ENCODE measurements at regions not wholly inside any gene's neighbourhood (a gene's known extent, or its start where the extent isn't known, plus 50 kb on each side); places are given as distances from the start of the nearest gene placed in this dataset.

DNA sequence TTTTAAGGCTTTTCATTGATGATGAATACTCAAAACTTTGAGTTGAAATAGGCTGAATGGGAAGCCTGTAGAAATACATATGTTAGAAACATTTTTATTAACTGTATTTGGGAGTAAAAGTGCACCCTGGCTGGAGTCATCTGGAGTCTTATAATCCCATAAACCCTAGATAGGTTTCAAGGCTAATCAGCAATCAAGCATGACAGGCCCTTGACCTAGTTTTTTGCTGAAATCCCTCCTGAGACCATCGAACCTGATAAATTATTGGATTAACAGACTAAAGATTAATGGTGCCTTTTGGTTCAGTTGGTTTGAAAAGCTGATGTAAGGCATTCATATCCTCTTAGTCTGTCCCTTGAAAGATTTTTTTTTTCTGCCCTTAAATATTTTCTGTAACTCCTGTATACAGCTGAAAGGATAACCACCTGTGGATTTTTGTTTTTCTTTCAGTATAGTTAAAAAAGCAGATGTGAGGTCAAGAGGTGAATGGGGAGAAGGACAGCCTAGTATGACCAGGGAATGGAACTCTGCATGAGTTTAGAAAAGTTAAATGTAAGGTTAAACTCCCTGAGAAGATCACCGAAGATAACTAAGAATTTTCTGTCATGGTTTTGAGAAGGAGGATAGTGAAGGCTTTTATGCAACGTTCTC is 69.4 kb upstream of the STXBP5L start:
- DNase-seq: no peak

DNA sequence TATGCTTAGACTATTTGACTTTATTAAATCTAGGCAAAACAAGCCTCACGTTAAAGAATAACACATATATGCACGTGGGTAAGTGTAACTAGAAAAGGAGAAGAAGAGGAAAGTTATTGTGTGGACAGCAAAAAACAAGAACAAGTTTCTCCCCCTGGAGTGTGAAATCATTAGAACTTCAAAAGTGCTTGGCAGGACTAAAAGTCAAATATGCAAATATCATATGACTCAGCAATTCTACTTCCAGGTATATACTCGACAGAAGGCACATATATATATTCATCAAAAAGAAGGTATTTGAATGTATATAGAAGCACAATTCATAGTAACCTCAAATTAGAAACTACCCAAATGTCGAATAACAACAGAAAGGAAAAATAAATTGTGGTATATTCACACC is 68.9 kb upstream of the STXBP5L start:
- no peak for DNase-seq

DNA sequence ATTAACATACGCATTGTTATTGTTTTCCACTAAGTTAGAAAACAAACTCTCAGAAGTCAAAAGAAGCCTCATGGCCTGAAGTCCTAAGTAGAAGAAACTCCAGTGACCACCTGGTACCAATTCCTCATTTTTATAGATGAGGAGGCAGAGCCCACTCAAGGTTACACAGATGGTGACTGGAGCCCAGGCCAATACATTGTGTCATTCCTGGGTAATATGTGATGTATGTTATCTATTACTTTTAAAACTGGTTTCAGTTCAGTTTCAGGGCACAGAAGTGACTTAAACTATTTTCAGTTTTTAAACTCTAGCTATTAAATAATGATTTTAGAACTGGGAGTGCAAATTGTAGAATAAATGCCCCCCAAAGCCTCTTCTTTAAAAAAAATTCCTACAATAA is 66.7 kb upstream of the STXBP5L start:
- DNase-seq: no peak

DNA sequence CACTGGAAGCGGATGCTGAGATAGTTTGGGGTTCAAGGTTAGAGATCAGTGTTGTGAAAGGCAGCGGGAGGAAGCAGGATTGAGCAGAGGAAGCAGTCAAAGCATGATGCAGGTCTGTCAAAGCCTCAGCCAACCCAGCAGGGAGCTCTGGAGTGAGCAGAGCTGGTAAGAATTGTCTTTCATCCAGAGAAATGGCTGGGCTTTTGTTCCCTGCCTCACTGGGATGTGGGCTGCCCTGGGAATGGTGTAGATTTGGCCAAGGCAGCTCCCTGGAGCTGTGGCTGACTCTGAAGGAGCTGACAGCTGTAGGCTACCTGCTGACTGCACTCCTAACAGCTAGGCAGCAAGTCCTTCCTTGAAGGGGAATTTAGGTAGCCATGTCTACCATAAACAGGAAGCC is 61.9 kb upstream of the STXBP5L start:
- no peak for DNase-seq

DNA sequence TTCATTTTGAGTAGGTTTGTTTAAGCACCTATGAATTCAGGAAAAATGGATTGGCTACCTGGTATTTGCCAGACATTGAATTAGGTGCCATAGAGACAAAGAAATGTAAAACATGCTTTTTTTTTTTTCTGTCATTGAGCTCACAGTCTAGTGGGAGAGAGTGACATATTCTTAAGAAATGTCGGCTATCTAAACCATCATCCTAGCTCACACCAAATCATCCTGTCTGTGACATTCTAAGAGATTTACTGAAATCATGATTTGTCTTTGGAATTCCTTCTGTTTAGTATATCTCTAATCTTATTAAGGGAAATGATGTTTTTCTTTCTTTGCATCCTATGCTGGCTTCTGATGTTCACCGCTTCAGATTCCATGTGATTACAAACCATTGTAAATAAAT is 59.5 kb upstream of the STXBP5L start:
- no peak for DNase-seq

DNA sequence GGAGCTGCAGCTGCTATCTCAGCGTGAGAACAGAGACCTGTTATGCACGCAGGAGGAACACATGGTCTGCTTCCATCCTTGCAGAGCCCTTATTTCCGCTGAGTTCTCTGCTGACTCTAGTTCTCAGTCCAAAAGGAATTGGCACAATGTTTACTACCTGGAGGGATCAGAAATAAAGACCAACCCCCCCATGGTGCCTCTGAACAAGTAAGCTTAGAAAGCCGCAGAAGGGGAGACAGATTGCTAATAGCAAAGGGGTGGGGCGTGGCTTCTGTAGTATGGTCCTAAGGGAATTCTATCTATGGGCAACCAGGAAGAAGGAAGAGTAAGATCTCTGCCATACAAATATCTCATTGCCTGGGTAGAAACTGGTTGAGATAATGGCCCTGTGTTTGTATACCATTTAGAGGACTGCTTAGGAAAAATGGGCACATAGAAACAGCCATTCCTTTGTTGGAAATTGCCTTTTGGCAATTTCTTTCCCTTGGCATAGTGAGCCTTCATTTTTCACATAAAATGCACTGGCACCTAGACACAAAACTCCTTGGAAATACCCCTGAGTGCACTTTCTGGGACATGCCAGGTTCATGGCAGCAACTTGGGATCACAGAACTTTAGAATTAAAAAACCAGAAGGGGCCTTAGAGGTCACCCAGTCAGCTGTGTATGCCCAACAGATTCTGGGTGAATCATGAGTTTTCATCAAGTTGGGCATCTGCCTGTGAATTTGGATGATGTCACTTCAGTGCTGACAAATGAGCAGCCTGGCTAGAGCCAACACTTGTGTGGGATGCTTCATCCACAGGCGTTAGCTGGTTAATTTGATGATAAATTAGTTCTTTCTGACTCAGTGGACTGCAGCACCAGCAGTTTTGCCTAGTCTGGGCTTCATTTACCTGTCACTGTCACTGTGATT is 57.4 kb upstream of the STXBP5L start:
- peak; percentile 63 to 78 for DNase-seq

DNA sequence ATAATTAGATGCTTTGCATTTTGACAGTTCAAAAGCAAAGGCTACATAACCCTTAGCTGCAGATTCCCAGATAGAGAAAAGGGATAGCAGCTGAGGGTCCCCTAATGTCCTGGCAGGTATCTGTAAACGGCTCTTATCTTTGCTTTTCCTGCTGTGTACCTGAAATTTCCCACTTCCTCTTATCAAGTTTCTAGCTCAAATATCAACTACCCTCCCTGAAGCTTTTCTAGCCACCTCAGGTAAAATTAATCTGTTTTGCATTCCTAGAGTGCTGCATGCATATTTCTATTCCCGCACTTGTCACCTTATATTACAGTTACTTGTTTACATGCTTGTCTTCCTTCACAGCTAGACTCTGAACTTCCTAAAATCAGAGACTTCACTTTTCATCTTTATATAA is 55.6 kb upstream of the STXBP5L start:
- no peak for DNase-seq

DNA sequence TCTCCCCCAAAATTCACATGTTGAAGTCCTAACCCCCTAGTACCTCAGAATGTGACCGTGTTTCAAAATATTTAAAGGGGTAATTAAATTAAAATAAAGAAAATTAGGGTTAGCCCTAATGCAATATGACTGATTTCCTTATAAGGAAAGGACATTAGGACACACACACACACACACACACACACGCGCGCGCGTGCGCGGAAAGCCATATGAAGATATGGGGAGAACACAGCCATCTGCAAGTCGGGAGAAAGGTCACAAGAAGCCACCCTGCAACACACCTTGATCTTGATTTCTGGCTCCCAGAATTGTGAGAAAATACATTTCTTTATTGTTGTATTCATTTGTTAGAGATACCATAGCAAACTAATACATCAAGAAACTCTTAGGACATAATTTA is 54.6 kb upstream of the STXBP5L start:
- DNase-seq: no peak

DNA sequence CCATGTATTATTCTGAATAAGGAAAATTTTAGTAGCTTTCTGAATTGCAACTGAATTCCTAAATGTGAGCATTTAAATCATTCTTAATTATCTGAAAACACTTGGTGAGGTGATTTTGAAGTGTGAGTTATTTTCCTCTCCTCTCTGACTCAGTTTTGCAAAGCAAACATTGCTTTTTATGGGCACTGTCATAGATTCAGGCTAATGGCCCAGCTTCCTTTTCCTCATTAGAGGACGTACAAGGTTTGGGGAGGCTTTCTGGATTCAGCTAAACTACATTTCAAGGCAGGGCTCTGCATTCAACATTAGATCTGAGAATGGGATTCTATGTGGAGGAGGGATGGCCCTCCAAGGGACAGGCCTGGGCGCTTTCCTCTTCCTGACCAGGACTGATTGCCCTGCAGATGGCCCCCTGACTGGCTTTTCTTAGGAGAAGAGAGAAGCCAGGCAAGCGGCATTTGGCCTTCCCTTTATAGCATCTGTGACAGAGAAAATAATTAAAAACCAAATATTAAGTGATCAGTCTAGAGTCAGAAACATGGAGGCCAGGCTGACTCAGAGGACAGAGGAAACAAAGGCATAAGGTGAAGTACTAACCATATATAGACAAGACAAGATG is 53.0 kb upstream of the STXBP5L start:
- no peak for DNase-seq

DNA sequence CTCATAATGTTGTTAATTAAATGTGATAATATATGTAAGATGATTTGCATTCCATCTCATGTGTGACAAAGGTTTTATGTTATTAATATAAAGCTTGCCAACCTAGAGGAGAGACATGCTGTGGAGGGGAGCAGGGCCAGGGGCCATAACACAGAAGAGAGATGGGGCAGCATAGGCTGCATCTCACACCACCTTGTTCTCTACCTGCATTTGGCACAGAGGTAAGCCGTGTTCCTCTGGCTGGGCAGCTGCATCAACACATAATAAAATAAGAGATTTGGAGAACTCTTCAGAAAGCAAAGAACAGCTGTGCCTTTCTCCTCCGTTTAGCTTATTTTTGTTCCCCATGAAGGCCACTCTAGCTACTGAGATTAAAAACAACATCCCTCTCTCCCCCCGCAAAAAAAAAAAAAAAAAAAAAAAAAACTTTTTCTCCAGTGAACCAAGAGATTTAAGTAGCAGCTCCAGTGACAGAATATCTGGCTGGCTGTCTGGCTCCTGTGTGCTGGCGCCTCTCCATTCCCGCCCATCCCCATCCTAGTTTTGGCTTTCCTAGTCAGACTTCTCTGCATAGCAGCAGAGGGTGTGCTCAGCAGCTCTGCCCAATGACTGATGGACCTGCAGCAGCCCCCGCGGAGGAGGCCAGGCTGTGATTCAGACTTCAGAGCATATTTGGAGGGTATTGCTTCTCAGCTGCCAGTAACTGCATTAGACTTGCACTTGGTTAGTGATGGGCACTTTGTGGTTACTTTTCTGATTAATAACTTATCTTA is 52.2 kb upstream of the STXBP5L start:
- peak; percentile 84 to 88 for DNase-seq

Measured in cerebellar nuclear complex (tissue), 1 donor.